ENCODE measurements at regions not wholly inside any gene's neighbourhood (a gene's known extent, or its start where the extent isn't known, plus 50 kb on each side); places are given as distances from the start of the nearest gene placed in this dataset.

DNA sequence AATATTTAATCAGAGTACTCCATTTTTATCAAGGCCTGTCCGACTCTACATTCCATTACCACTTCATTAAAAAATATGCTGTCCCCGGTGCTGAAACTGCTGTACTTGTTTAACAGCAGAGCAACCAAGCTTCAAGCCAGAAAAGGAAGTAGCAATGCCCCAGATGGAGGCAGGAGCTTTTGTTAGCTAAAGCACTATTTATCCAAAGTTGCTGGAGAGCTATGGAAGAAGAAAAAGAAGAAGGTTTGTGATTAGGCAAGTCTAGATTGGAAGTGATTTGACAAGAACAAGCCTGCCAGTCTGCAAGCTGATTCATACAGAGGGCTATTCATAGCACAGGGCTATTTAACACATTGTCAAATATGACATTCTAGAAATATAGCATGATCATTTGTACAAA lies 160.9 kb upstream of the SPTLC3 start:
- TF ChIP-seq CTCF (IDR thresholded peaks at IDR 0.05; ENCODE audit: insufficient read depth, low read length, poor library complexity, severe bottlenecking) (no peak), EZH2phosphoT487 (conservative IDR thresholded peaks at IDR 0.05; ENCODE audit: low read length) (no peak)
